PC-9 (cell line): ENCODE measurements at regions not wholly inside any gene's neighbourhood (a gene's known extent, or its start where the extent isn't known, plus 50 kb on each side); places are given as distances from the start of the nearest gene placed in this dataset.

Experiments used
- CTCF ChIP-seq: fragments of 200-600 bp; sonication (generic); conservative IDR thresholded peaks from 2 replicates; pipeline ENCODE4 v1.6.1; 2017; ENCODE audit warnings: mixed run types, antibody characterized with exemption, mild to moderate bottlenecking, moderate library complexity
- EZH2 ChIP-seq: fragments of 200-600 bp; sonication (generic); IDR thresholded peaks from 2 replicates; pipeline ENCODE4 v1.8.0; 2017; ENCODE audit warnings: antibody characterized with exemption, low read depth

GRCh38 chr6:166017032-166017635, 150.5 kb downstream of the TBXT start:
- TF ChIP-seq CTCF, result no peak
- TF ChIP-seq EZH2, result no peak
